Loucy (cell line): ENCODE measurements at regions not wholly inside any gene's neighbourhood (a gene's known extent, or its start where the extent isn't known, plus 50 kb on each side); places are given as distances from the start of the nearest gene placed in this dataset.

Source experiments
- H2AFZ ChIP-seq: fragments of 200-600 bp; sonication (generic); 2 replicates; pipeline ENCODE4 v1.6.0; 2016; ENCODE audit warnings: antibody characterized with exemption, mild to moderate bottlenecking, low read length, moderate library complexity
- H3F3A ChIP-seq: fragments of 200-600 bp; 2 replicates; pipeline ENCODE4 v1.6.0; 2016; ENCODE audit warnings: antibody characterized with exemption, low read depth, mild to moderate bottlenecking
- H3K27me3 ChIP-seq: fragments of 200-600 bp; sonication (generic); 2 replicates; pipeline ENCODE4 v1.6.1; 2014; ENCODE audit warnings: low read length, mild to moderate bottlenecking; ENCODE audit not compliant: insufficient read depth, poor library complexity, severe bottlenecking
- H3K36me3 ChIP-seq: fragments of 200-600 bp; sonication (generic); 2 replicates; pipeline ENCODE4 v1.6.1; 2016; ENCODE audit warnings: low read length; ENCODE audit not compliant: insufficient read depth
- H3K4me1 ChIP-seq: fragments of 200-600 bp; sonication (generic); 2 replicates; pipeline ENCODE4 v1.5.1; 2014; ENCODE audit warnings: low read length, mild to moderate bottlenecking; ENCODE audit not compliant: insufficient read depth, poor library complexity, severe bottlenecking
- H3K4me2 ChIP-seq: fragments of 200-600 bp; sonication (generic); 2 replicates; pipeline ENCODE4 v1.6.0; 2014; ENCODE audit warnings: antibody characterized with exemption, low read length, low read depth, mild to moderate bottlenecking; ENCODE audit not compliant: poor library complexity, severe bottlenecking
- H3K4me3 ChIP-seq: fragments of 200-600 bp; sonication (generic); 2 replicates; pipeline ENCODE4 v1.5.1; 2014; ENCODE audit warnings: low read length, mild to moderate bottlenecking, mixed read lengths; ENCODE audit not compliant: poor library complexity, severe bottlenecking
- H3K79me2 ChIP-seq: fragments of 200-600 bp; sonication (generic); 2 replicates; pipeline ENCODE4 v1.6.1; 2014; ENCODE audit warnings: low read length; ENCODE audit not compliant: insufficient read depth
- H3K9ac ChIP-seq: fragments of 200-600 bp; sonication (generic); 2 replicates; pipeline ENCODE4 v1.6.0; 2014; ENCODE audit warnings: mild to moderate bottlenecking, low read depth, low read length, moderate library complexity; ENCODE audit not compliant: poor library complexity, severe bottlenecking
- H3K9me2 ChIP-seq: fragments of 200-600 bp; sonication (generic); replicated peaks from 2 replicates; pipeline ENCODE4 v1.6.1; 2016; ENCODE audit warnings: low read depth, low read length, mixed read lengths
- H3K9me3 ChIP-seq: fragments of 200-600 bp; sonication (generic); 2 replicates; pipeline ENCODE4 v1.6.1; 2014; ENCODE audit warnings: mild to moderate bottlenecking, antibody characterized with exemption, low read length, low read depth; ENCODE audit not compliant: insufficient read depth
- H4K20me1 ChIP-seq: fragments of 200-600 bp; sonication (generic); 2 replicates; pipeline ENCODE4 v1.6.0; 2014; ENCODE audit warnings: antibody characterized with exemption, low read length, mild to moderate bottlenecking; ENCODE audit not compliant: insufficient read depth, poor library complexity, severe bottlenecking
- EZH2phosphoT487 ChIP-seq: fragments of 200-600 bp; IDR thresholded peaks from 2 replicates; pipeline ENCODE4 v1.6.1; 2018; ENCODE audit warnings: antibody characterized with exemption, mild to moderate bottlenecking, moderate library complexity, borderline replicate concordance
- TF ChIP-seq, protein P1 (sequence below): fragments of 200-600 bp; sonication (generic); conservative IDR thresholded peaks from 2 replicates; pipeline ENCODE4 v1.5.1; 2014; ENCODE audit warnings: mild to moderate bottlenecking, antibody characterized with exemption, low read length

GRCh38 chr10:128723631-128724205, 597.5 kb upstream of the MKI67 start:
- Histone ChIP-seq H3K27me3 (no peaks in the 10 kb centered on the region), H3K4me1 (peaks cover 6% of the 10 kb centered on the region), H3K9me3 (no peaks in the 10 kb centered on the region)

DNA sequence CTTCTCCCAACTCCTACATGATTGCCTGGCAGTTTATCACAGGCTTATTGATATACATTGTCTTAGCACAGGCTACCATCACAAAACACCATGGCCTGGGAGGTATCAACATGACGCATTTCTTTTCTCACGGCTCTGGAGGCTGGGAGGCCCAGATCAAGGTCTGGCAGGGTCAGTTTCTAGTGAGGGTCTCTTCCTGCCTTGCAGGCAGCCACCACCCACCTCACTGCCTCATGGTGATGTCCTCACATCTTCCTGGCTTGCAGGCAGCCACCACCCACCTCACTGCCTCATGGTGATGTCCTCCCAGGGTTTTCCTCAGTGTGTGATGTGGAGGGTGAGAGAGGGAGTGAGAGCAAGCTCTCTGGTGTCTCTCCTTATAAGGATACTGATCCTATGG, 599.3 kb upstream of the MKI67 start:
- Histone ChIP-seq H3K9ac (no peak overlapping the region), H2AFZ (no peak overlapping the region), H3K27me3 (no peaks in the 10 kb centered on the region), H3K9me2 (no peaks in the 10 kb centered on the region), H3K79me2 (no peaks in the 10 kb centered on the region), H3K4me3 (no peak overlapping the region), H3K36me3 (no peaks in the 10 kb centered on the region), H3K9me3 (no peaks in the 10 kb centered on the region), H3K4me1 (peaks cover 10% of the 10 kb centered on the region), H4K20me1 (no peaks in the 10 kb centered on the region), H3F3A (no peaks in the 10 kb centered on the region), H3K4me2 (no peak overlapping the region)
- TF ChIP-seq, protein P1, sequence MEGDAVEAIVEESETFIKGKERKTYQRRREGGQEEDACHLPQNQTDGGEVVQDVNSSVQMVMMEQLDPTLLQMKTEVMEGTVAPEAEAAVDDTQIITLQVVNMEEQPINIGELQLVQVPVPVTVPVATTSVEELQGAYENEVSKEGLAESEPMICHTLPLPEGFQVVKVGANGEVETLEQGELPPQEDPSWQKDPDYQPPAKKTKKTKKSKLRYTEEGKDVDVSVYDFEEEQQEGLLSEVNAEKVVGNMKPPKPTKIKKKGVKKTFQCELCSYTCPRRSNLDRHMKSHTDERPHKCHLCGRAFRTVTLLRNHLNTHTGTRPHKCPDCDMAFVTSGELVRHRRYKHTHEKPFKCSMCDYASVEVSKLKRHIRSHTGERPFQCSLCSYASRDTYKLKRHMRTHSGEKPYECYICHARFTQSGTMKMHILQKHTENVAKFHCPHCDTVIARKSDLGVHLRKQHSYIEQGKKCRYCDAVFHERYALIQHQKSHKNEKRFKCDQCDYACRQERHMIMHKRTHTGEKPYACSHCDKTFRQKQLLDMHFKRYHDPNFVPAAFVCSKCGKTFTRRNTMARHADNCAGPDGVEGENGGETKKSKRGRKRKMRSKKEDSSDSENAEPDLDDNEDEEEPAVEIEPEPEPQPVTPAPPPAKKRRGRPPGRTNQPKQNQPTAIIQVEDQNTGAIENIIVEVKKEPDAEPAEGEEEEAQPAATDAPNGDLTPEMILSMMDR = no peak
- TF ChIP-seq EZH2phosphoT487 = no peak

More at GRCh38 chr10:128723631-128724205, 597.5 kb upstream of the MKI67 start:
- Histone ChIP-seq H3K9me2 (no peaks in the 10 kb centered on the region), H3K4me2 (no peak overlapping the region), H3K36me3 (no peaks in the 10 kb centered on the region), H4K20me1 (no peaks in the 10 kb centered on the region), H3K4me3 (no peak overlapping the region), H3F3A (no peaks in the 10 kb centered on the region), H2AFZ (no peak overlapping the region), H3K79me2 (no peaks in the 10 kb centered on the region), H3K9ac (no peak overlapping the region)
- no peak for TF ChIP-seq EZH2phosphoT487
- TF ChIP-seq, protein P1 = no peak

DNA sequence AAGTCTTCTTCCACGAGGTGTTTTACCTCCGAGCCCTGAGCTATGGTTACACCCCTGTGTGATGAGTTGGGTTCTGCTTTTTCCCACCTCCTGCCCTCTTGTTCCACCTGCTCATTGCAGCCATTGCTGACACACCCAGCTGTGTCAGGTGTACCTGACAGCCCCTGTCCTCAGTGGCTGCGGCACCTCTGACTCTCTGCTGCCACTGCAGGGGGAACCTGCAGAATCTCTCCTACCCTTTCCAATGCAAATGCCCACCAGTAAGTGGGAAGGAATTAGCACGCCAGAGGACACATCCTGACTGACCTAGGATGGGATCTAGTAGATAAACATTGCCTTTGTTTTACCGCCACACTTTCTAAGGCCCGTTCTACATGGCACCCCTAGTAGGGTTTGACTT, 600.9 kb upstream of the MKI67 start:
- Histone ChIP-seq H3F3A (no peaks in the 10 kb centered on the region), H3K27me3 (no peaks in the 10 kb centered on the region), H3K4me3 (no peak overlapping the region), H3K9me3 (no peaks in the 10 kb centered on the region), H3K36me3 (no peaks in the 10 kb centered on the region), H4K20me1 (no peaks in the 10 kb centered on the region), H2AFZ (no peak overlapping the region), H3K4me2 (no peak overlapping the region), H3K9me2 (no peaks in the 10 kb centered on the region), H3K4me1 (peaks cover 10% of the 10 kb centered on the region), H3K79me2 (no peaks in the 10 kb centered on the region), H3K9ac (no peak overlapping the region)
- TF ChIP-seq, protein P1 = no peak
- TF ChIP-seq EZH2phosphoT487 = no peak
